ENCODE measurements at regions not wholly inside any gene's neighbourhood (a gene's known extent, or its start where the extent isn't known, plus 50 kb on each side); places are given as distances from the start of the nearest gene placed in this dataset.
"Not testable (repeated sequence)": the region's sequence is repeated elsewhere in the genome, so short reads cannot be mapped to it uniquely, and the experiment has no call there.

- no peak for DNase-seq
Measured at GRCh38 chr10:9015005-9015404, 960.5 kb downstream of the GATA3 start.

- no peak for DNase-seq
Measured at GRCh38 chr10:9015447-9015846, 961.0 kb downstream of the GATA3 start.

GRCh38 chr10:9016930-9017329 lies 962.4 kb downstream of the GATA3 start:
- no peak for DNase-seq

GRCh38 chr10:9018195-9019173 lies 964.0 kb downstream of the GATA3 start:
- DNase-seq: no peak

- no peak for DNase-seq
Measured at GRCh38 chr10:9023206-9023605, 968.7 kb downstream of the GATA3 start.

GRCh38 chr10:9024210-9024609 lies 969.7 kb downstream of the GATA3 start:
- DNase-seq: no peak

- DNase-seq: no peak
Measured at GRCh38 chr10:9028231-9028630, 973.7 kb downstream of the GATA3 start.

- DNase-seq: no peak
Measured at GRCh38 chr10:9035355-9035754, 980.9 kb downstream of the GATA3 start.

- DNase-seq: no peak
Measured at GRCh38 chr10:9036711-9037204, 982.3 kb downstream of the GATA3 start.

GRCh38 chr10:9038146-9038714 lies 983.7 kb downstream of the GATA3 start:
- no peak for DNase-seq

- DNase-seq: no peak
Measured at GRCh38 chr10:9043466-9043865, 989.0 kb downstream of the GATA3 start.

GRCh38 chr10:9045311-9045710 lies 990.8 kb downstream of the GATA3 start:
- DNase-seq: no peak

GRCh38 chr10:9051328-9051974 lies 997.0 kb downstream of the GATA3 start:
- no peak for DNase-seq

GRCh38 chr10:9052767-9053166 lies 998.3 kb downstream of the GATA3 start:
- DNase-seq: no peak

GRCh38 chr10:9056521-9056920 lies 1002.0 kb downstream of the GATA3 start:
- no peak for DNase-seq

GRCh38 chr10:9057293-9057692 lies 1002.8 kb downstream of the GATA3 start:
- DNase-seq: not testable (repeated sequence)

GRCh38 chr10:9060314-9060713 lies 1005.8 kb downstream of the GATA3 start:
- no peak for DNase-seq

GRCh38 chr10:9061871-9062270 lies 1007.4 kb downstream of the GATA3 start:
- no peak for DNase-seq

GRCh38 chr10:9066152-9066551 lies 1011.7 kb downstream of the GATA3 start:
- no peak for DNase-seq

- DNase-seq: no peak
Measured at GRCh38 chr10:9068003-9068402, 1013.5 kb downstream of the GATA3 start.

- DNase-seq: no peak
Measured at GRCh38 chr10:9069136-9069535, 1014.6 kb downstream of the GATA3 start.

GRCh38 chr10:9075420-9075819 lies 1020.9 kb downstream of the GATA3 start:
- DNase-seq: no peak

GRCh38 chr10:9076066-9076465 lies 1021.6 kb downstream of the GATA3 start:
- DNase-seq: no peak

- DNase-seq: no peak
Measured at GRCh38 chr10:9081253-9081652, 1026.8 kb downstream of the GATA3 start.

Data from T-helper 9 cell (primary cell).